Activated T-cell treated with anti-CD3 and anti-CD28 coated beads, Interleukin-2, amount 50 U/mL, for 72 hours (primary cell): ENCODE measurements at regions not wholly inside any gene's neighbourhood (a gene's known extent, or its start where the extent isn't known, plus 50 kb on each side); places are given as distances from the start of the nearest gene placed in this dataset.
"Not testable (repeated sequence)": the region's sequence is repeated elsewhere in the genome, so short reads cannot be mapped to it uniquely, and the experiment has no call there.

Experiments
- ATAC-seq, 2 donors: fragments of 150-1000 bp; cut with Tn5 transposase; replicated peaks in 1 of 2; 2 replicates each; pipeline ENCODE4 v1.10.0; 2021; ENCODE audit warnings: moderate library complexity in 2 of 2, mild to moderate bottlenecking in 1 of 2
- DNase-seq, 2 donors: peaks; one replicate each; pipeline ENCODE4 v3.0.0; 2021 to 2022; ENCODE audit warnings: mixed read lengths in 1 of 2
- H3K27ac Mint-ChIP-seq: one replicate; pipeline ENCODE4 v1.8.0; 2022; ENCODE audit warnings: mild to moderate bottlenecking, moderate library complexity, mixed read lengths
- H3K27me3 Mint-ChIP-seq: one replicate; pipeline ENCODE4 v1.8.0; 2022; ENCODE audit warnings: low read depth, mixed read lengths
- H3K36me3 Mint-ChIP-seq, 2 donors: one replicate each; pipeline ENCODE4 v1.8.0; 2022; ENCODE audit warnings: mixed read lengths in 2 of 2, mild to moderate bottlenecking in 1 of 2; ENCODE audit not compliant: insufficient read depth in 2 of 2
- H3K4me1 Mint-ChIP-seq: one replicate; pipeline ENCODE4 v1.8.0; 2022; ENCODE audit warnings: low read depth, mixed read lengths
- H3K4me3 Mint-ChIP-seq, 2 donors: one replicate each; pipeline ENCODE4 v1.8.0; 2022; ENCODE audit warnings: mild to moderate bottlenecking in 2 of 2, mixed read lengths in 2 of 2, moderate library complexity in 2 of 2
- H3K9me3 Mint-ChIP-seq, 2 donors: one replicate each; pipeline ENCODE4 v1.8.0; 2022; ENCODE audit warnings: mixed read lengths in 2 of 2

DNA sequence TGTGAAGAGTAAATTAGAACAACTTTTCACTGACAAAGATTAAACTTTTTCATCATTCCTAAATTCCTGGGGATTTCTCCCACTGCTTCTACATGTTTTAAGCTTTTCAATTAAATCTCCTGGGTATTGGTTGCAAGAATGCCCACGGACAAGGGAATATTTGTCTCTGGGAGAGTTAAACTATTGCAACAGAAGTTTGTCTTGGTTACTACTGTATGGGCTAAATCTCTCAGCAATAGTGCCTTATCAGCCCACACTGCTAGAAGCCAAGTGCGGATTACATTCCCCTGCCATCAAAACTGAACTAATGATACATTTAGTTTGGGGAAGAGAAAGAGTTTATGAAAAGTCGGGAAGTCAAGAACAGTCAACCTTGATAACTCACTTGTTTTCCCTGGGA is 528.2 kb upstream of the C9orf72 start:
- Mint-ChIP-seq H3K36me3 (no peaks in the 10 kb centered on the region), H3K4me1 (no peaks in the 10 kb centered on the region), H3K4me3 (no peak overlapping the region), H3K9me3 (peaks cover 0 to 5% of the 10 kb centered on the region in 2 donors), H3K27ac (no peak overlapping the region), H3K27me3 (no peaks in the 10 kb centered on the region)
- DNase-seq: no peak
- no peak for ATAC-seq

DNA sequence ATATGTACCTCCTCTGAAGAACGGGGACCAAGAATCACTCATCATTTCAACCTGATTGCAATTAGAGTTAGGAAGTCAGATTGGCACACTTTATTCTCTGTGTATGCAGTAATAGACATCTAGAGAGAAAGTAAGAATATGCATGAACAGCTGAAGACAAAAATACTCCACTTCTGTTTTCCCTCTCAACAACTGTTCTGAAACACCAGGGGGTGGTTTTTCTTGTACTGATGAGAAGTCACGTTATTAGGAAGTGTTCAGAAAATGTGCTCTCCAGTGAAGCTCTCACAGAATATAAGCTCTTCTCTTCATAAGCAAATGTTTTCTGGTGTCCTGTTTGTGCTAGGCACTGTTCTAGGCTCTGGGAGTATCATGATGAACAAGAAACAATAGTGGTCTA is 531.7 kb upstream of the C9orf72 start:
- H3K9me3 Mint-ChIP-seq: peaks cover 2 to 7% of the 10 kb centered on the region in 2 donors
- no peaks in the 10 kb centered on the region for H3K36me3 Mint-ChIP-seq
- no peak overlapping the region for H3K4me3 Mint-ChIP-seq
- no peak overlapping the region for H3K27ac Mint-ChIP-seq
- no peaks in the 10 kb centered on the region for H3K27me3 Mint-ChIP-seq
- H3K4me1 Mint-ChIP-seq: no peaks in the 10 kb centered on the region
- DNase-seq (no peak), ATAC-seq (no peak)

DNA sequence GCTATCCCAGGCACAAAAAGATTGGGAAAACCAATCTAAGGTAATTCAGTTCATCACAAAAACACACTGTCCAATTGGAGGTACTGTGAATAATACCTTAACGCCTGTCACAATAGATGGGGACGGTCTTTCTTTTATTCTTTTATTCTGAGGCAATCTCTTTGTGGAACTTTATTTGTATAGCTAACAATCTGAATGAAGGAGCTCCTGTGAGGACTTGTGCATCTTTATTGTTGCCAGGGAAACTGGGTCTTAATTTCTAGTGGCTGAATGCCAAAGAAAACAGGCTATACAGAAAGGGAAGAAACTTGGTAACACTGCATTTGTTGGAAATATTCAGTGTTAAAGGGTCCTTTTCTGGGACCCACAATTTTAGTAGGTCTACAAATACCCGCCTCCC is 546.9 kb upstream of the C9orf72 start:
- no peaks in the 10 kb centered on the region for H3K4me1 Mint-ChIP-seq
- DNase-seq (no peak), ATAC-seq (no peak)
- no peak overlapping the region for H3K4me3 Mint-ChIP-seq
- H3K9me3 Mint-ChIP-seq: no peaks in the 10 kb centered on the region
- H3K27me3 Mint-ChIP-seq: no peaks in the 10 kb centered on the region
- H3K36me3 Mint-ChIP-seq: no peaks in the 10 kb centered on the region
- H3K27ac Mint-ChIP-seq: no peak overlapping the region

DNA sequence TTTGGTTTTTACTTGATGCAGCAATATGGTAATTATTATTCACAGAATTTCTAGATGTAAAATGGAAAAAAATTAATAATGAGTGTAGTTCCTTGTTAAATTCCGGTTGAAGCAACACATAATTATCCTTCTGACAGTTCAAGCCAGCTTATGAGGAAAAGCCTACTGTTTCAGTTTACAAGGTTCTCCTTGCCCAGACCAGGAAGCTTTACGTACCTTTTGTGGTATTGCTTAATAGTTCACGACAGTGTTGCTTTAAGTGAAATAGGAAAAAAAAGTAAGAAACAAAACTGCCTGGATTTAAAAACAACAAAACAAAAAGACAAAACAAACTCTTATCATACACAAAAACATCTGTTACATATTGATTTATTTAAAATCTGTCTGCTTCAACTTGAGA is 547.3 kb upstream of the C9orf72 start:
- no peak overlapping the region for H3K4me3 Mint-ChIP-seq
- no peaks in the 10 kb centered on the region for H3K9me3 Mint-ChIP-seq
- H3K36me3 Mint-ChIP-seq: no peaks in the 10 kb centered on the region
- DNase-seq: no peak
- no peak overlapping the region for H3K27ac Mint-ChIP-seq
- H3K4me1 Mint-ChIP-seq: no peaks in the 10 kb centered on the region
- H3K27me3 Mint-ChIP-seq: no peaks in the 10 kb centered on the region
- ATAC-seq: no peak

DNA sequence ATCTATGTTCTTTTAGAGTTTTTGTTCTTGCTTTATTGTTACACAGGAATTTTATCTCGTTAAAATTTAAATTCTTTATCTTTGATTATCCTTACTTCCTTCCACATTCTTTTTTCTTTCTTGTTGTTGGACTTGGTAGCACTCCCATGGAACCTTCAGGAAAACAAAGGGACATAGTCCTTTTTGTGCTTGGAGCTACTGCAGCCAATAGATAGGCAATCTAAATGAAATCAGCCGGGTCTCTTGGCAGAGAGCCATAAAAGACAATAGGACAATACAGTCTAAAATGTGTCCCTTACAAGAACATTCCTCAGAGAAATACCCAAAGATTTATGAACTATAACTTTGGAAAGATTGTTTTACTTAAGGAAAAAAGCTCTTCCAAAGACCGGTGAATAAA is 548.1 kb upstream of the C9orf72 start:
- Mint-ChIP-seq H3K27me3 (no peaks in the 10 kb centered on the region), H3K4me1 (no peaks in the 10 kb centered on the region), H3K27ac (no peak overlapping the region), H3K36me3 (no peaks in the 10 kb centered on the region), H3K4me3 (no peak overlapping the region), H3K9me3 (no peaks in the 10 kb centered on the region)
- ATAC-seq (no peak), DNase-seq (no peak)

DNA sequence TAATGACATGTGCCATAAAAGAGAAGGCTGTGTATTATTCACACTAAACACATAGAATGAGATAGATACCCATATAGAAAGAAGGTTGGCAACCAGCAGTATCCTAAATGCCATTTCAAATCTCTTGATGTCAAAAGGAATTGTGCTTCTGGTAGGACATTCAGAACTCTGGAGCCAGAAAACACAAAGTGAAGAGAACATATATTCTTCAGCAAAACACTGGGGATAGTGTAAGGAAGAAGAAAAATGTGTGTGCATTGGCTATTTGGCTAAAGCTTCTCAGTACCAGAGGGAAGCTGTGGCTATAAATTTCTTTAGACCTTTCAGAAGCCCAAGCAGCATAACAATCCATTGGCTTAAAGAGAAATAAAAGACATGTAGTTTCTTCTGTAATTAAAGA is 551.6 kb upstream of the C9orf72 start:
- DNase-seq: no peak
- Mint-ChIP-seq H3K4me3 (no peak overlapping the region), H3K9me3 (no peaks in the 10 kb centered on the region), H3K27ac (no peak overlapping the region), H3K27me3 (no peaks in the 10 kb centered on the region), H3K36me3 (no peaks in the 10 kb centered on the region), H3K4me1 (no peaks in the 10 kb centered on the region)
- no peak for ATAC-seq

DNA sequence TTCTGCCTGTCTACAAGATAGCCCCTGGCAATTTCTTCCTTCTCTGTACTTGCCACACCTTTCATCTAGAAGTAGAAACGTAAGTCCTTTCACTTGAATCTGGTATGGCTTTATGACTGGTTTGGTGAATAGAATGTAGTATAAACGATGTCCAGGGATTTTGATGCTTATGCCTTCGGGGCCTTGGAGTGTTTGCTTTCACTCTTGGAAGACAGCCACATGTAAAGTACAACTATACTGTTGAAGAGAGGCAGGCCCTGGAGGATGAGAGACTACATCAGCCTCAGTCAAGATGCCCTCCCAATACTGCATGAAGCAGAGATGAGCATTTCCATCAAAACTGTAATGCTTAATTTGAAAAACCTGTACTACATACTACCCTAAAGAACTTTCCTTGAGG is 553.8 kb upstream of the C9orf72 start:
- Mint-ChIP-seq H3K27ac (no peak overlapping the region), H3K4me1 (no peaks in the 10 kb centered on the region), H3K4me3 (no peak overlapping the region), H3K36me3 (no peaks in the 10 kb centered on the region), H3K27me3 (no peaks in the 10 kb centered on the region), H3K9me3 (no peaks in the 10 kb centered on the region)
- ATAC-seq: no peak
- no peak for DNase-seq

DNA sequence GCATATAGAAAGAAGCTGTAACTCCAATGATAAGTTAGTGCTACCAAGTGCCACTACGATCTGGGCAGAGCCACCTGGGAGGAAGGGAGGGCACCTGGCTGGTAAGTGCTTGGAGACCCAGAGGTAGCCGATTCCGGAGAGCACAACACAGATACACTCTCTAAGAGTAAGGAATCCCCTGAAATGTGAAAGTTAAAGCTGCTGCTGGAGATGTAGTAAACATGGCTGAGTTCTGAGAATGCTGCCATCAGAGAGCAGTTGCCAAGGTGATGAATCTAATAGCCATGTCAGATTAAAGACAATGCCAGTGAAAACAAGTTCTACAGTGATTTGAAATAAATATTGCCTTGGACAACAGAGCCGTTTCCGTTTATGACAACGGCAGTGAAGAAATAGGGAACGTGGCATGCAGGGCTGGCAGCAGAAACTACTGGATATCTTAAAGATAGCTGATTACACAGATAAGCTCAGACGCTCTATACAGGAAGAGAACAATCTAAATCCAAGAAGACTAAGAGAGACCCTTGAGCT is 561.2 kb upstream of the C9orf72 start:
- H3K27me3 Mint-ChIP-seq: no peaks in the 10 kb centered on the region
- no peak overlapping the region for H3K27ac Mint-ChIP-seq
- no peaks in the 10 kb centered on the region for H3K4me1 Mint-ChIP-seq
- H3K9me3 Mint-ChIP-seq: peaks cover 0 to 1% of the 10 kb centered on the region in 2 donors
- no peaks in the 10 kb centered on the region for H3K36me3 Mint-ChIP-seq
- H3K4me3 Mint-ChIP-seq: no peak overlapping the region
- no peak for ATAC-seq
- no peak for DNase-seq

DNA sequence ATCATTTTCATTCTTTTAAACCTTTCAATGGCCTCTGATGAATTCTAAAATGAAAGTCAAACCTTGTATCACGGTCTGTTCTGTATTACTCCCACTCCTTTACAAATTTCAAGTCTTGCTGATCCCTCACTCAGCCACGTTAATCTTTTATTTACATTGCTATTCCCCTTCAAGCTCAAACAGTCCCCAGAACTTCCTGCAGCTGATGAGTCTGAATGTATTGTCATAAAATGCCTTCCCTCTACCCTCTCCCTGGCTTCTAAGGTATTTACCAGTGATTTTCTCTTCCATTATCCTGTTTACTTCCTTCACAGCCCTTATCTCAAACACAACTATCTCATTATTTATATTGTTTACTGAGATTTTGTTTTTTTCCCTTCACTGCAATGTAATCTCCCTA is 562.3 kb upstream of the C9orf72 start:
- no peaks in the 10 kb centered on the region for H3K4me1 Mint-ChIP-seq
- H3K4me3 Mint-ChIP-seq: no peak overlapping the region
- DNase-seq (no peak), ATAC-seq (no peak)
- peaks cover 0 to 1% of the 10 kb centered on the region in 2 donors for H3K9me3 Mint-ChIP-seq
- no peak overlapping the region for H3K27ac Mint-ChIP-seq
- no peaks in the 10 kb centered on the region for H3K27me3 Mint-ChIP-seq
- H3K36me3 Mint-ChIP-seq: no peaks in the 10 kb centered on the region

DNA sequence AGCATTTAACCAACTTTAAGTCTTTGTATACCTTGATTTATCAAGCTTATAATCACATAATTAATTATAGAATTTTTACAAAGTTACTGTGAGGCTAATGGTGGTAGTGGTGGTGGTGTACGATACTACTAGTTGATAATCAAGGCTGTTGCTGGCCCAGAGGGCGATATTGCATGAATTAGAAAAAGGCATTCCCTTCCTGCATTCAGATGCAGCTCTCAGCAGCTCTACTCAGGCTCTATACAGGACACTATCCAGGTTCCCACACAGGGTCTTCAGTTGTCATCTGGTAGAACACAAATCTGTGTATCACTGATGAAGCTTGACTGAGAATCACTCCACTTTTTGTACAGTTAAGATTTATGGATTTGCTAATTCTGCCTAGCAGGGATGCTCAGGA is 562.8 kb upstream of the C9orf72 start:
- Mint-ChIP-seq H3K36me3 (no peaks in the 10 kb centered on the region), H3K4me3 (no peak overlapping the region), H3K9me3 (peaks cover 0 to 1% of the 10 kb centered on the region in 2 donors), H3K4me1 (no peaks in the 10 kb centered on the region), H3K27ac (no peak overlapping the region), H3K27me3 (no peaks in the 10 kb centered on the region)
- no peak for DNase-seq
- ATAC-seq: no peak

DNA sequence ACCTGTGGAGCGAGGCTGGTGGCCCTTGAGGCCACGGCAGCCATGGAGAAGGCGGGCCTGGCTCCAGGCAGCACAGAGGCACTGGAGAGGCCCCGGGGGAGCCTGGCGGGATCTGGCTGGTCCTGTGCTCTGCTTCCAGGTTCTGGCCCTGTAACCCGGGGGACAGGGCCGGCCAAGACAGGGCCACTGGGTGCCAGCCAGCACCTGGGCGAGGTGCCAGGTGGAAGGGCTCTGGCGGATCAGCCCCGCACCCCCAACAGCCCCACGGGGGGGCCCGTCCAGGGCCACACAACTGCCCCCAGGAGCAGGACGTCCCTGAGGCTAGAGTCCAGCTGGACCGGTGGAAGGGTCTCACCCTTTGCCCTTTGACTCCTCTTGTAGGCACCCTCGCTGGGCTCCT is 574.1 kb upstream of the C9orf72 start:
- H3K27me3 Mint-ChIP-seq, H3K27ac Mint-ChIP-seq, H3K4me1 Mint-ChIP-seq, H3K9me3 Mint-ChIP-seq, ATAC-seq, H3K36me3 Mint-ChIP-seq, DNase-seq, H3K4me3 Mint-ChIP-seq: not testable (repeated sequence)

DNA sequence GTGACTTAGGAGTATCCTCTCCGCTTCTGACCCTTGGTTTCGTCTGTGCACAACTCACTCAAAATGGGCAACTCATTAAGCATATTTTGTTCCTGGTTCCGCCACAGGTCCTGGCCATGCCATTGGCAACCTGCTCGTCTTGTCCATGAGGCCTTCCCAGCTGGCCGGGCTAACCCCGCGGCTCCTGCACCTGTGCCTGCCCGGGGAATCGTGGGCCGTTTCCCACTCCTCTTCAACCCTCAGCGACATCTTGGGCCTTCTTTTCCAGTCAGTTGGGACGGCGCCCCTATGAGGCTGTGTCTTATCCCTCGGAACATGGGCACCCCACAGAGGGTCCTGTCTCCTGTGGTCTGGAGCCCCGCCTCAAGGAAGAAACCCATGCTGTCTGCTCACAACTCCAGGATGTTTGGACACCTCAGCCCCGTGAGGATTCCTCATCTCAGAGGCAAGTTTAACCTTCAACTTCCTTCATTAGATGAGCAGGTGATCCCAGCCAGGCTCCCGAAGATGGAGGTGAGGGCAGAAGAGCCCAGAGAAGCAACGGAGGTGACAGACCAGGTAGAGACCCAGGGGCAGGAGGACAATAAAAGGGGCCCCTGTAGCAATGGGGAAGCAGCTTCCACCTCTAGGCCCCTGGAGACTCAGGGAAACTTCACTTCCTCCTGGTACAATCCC is 574.8 kb upstream of the C9orf72 start:
- not testable (repeated sequence) for H3K4me3 Mint-ChIP-seq

DNA sequence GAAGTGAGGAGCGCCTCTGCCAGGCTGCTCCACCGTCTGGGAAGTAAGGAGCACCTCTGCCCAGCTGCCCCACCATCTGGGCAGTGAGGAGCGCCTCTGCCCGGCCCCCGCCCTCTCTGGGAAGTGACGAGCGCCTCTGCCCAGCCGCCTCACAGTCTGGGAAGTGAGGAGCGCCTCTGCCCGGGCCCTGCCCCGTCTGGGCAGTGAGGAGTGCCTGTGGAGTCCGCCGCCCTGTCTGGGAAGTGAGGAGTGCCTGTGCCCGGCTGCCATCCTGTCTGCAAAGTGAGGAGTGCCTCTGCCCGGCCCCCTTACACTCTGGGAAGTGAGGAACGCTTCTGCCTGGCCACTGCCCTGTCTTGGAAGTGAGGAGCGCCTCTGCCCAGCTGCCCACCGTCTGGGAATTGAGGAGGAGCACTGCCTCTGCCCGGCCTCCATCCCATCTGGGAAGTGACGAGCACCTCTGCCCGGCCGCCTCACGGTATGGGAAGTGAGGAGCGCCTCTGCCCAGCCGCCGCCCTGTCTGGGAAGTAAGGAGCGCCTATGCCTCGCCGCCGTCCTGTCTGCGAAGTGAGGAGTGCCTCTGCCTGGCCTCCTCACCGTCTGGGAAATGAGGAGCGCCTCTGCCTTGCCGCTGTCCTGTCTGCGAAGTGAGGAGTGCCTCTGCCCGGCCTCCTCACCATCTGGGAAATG is 576.2 kb upstream of the C9orf72 start:
- H3K36me3 Mint-ChIP-seq, ATAC-seq, H3K9me3 Mint-ChIP-seq, DNase-seq, H3K4me1 Mint-ChIP-seq, H3K4me3 Mint-ChIP-seq, H3K27ac Mint-ChIP-seq, H3K27me3 Mint-ChIP-seq: not testable (repeated sequence)

More for the DNA sequence above, 574.8 kb upstream of the C9orf72 start:
- not testable (repeated sequence) for ATAC-seq, H3K36me3 Mint-ChIP-seq, H3K9me3 Mint-ChIP-seq, DNase-seq, H3K27me3 Mint-ChIP-seq, H3K4me1 Mint-ChIP-seq, H3K27ac Mint-ChIP-seq

DNA sequence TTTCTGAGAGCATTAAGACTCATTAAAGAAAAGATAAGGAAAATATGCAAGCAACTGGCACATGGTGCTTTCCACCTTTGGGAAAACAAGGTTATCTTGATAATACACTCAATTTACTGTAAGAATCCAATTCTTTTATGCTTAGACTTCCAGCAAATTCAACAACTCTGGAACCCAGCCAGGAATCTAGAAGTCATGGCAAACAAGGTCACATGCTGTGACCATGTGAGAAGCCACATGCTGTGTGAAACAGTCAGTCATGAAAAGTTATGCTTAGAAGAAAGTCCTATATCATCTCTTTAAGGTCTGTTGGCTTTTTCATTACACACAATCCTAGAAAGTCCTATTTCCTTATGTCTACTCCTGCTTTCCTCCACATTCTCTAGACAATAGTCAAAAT is 581.8 kb upstream of the C9orf72 start:
- no peaks in the 10 kb centered on the region for H3K9me3 Mint-ChIP-seq
- DNase-seq (no peak), ATAC-seq (no peak)
- no peaks in the 10 kb centered on the region for H3K4me1 Mint-ChIP-seq
- no peak overlapping the region for H3K4me3 Mint-ChIP-seq
- no peaks in the 10 kb centered on the region for H3K27me3 Mint-ChIP-seq
- H3K27ac Mint-ChIP-seq: no peak overlapping the region
- H3K36me3 Mint-ChIP-seq: no peaks in the 10 kb centered on the region
